Activated T-helper 9 cell treated with anti-CD3 and anti-CD28 coated beads, Interleukin-2, amount 50 U/mL, for 16 hours (primary cell): ENCODE measurements at regions not wholly inside any gene's neighbourhood (a gene's known extent, or its start where the extent isn't known, plus 50 kb on each side); places are given as distances from the start of the nearest gene placed in this dataset.

Experiments
- DNase-seq: peaks from one replicate; pipeline ENCODE4 v3.0.0-alpha.2; 2020; ENCODE audit warnings: low read depth

DNA sequence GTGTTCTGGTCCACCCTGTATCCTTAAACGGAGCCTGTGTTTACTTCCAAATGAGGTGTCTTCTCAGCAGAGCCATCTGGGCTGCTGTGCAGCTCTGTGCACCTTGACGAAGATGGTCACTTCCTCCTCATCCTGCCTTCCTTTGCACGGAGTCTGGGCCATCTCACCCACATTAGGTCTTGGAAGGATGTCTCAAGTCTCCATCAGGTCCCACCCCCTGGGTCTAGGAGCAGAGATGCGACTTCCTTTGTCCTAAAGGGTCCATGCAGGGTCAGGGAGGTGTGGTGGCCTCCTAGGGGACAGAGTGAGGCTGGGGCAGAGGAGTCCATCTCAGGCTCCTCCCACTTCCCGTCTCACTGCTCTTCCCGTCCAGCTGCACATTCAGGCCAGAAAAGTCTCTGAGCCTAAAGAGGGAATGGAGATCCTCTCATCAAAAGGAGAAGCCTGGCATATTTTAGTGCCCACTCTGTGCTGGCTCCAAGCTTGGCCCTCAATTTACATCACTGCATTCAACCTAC lies 209.2 kb downstream of the MATN1 start:
- no peak for DNase-seq

DNA sequence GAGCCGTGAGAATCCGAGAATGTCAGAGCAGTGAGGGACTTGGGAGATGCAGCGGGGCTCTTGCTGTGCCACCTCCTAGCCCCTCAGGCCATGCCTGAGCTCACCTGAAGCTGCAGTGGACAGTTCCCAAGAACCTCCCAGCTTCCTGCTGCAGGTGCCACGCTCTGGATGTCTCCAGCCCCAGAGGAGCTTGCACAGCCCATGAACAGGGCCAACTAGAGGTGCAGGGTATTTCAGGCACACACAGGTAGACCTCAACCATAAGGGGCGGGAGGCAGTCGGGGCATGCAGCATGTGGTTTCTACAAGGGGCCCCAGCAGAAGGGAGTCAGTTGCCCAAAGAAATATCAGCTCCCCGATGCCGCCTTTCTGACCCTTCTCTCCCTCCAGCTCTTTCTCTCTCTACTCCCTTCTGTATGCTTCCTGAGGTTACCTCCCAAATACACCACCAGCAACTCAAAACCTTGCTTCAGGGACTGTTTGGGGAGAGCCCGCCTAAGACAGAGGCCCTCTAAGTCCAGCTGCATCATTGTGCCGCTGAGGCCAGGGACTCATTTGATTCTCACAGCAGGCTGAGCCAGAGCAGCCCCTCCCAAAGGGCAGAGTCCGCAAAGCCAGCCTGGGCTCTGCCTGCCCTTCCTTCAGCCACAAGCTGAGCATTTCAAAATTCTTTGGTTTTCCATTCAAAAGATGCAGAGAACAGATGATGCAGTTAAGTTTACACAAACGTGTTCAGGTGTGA lies 209.8 kb downstream of the MATN1 start:
- DNase-seq, result no peak

DNA sequence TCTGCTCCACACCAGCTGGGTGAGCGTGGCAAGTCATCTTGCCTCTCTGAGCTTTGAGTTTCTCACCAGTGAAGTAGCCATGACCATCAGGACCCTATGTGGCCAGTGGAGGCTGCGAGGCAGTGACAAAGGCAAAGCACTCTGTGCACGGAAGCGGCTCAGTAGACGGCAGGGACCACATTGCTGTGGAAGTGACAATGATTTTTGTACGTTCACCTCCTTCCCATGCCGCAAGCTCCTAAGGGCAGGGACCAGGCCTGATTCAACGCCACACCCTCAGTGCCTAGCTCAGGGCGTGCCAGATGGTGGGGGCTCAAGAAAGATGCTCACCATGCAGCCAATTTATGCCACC lies 210.5 kb downstream of the MATN1 start:
- DNase-seq, result no peak

DNA sequence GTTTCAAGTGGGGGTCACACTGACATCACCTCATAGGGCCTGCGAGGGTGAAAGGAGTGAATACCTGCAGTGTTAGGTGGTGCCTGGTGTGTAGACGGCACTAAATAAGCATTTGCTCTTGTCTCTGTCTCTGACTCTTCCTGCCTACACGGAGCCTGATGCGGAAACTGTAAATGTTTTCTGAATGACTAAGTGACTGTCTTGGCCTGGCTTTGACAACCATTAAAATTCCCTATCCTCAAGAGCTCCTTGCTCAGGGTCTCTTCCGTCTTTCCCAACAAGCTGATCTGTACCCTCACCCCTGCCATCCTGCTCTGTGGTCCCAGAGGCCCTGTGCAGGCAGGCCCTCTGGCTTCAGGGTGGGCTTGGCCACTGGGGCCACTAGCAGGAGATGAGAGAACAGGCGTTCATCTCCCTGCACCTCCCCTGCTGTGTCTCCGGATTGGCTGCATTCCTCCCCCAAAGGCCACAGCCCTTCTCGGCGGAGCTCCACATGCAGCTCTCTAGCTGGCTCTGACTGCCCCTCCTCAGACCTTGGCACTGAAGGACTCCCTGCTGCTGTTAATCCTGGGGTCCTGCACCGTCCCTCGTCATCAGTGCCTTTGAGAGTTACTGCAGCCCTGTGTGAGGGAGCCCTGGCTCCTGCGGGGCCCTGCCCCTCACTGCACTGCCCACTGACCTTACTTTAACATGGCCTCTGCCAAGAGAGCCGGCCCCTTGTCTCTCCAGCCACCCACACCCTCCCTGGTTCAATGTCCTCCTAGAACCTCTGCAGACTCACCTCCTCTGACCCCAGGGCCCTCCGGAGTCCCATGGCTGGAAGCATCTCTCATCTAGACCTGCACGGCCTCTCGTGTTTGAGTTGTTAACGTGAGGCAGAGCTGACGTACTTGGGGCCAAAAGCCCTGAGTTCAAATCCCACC lies 211.1 kb downstream of the MATN1 start:
- no peak for DNase-seq

DNA sequence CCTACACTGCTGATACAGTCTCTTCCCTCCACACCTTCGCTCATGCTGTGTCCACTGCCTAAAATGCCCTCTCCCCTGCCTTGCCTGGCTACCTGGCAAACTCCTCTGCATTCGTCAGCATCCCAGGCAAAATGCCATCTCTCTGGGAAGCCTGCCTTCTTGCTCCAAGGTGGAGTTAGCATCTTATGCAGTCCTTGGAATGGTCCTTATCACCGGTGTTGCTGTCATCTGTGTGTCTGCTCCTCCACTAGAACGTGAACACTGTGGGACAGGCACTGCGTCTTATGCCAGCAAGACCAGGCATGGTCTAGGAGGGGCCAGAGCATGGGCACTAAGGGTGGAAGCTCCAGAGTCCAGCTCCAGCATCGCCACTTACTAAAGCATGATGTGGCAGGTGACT lies 211.8 kb downstream of the MATN1 start:
- DNase-seq, result no peak

DNA sequence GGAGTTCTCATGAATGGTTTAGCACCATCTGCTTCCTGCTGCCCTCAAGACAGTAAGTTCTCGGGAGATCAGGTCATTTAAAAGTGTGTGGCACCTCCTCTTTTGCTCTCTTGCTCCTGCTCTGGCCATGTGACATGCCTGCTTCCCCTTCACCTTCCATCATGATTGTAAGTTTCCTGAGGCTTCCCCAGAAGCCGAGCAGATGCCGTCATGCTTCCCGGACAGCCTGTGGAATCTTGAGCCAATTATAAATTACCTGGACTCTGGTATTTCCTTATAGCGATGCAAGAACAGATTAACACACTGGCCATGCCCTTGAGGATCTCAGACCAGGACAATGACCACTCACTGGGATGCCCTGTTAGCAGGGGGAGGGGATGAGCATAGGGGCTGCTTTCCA lies 212.3 kb downstream of the MATN1 start:
- DNase-seq, result no peak

DNA sequence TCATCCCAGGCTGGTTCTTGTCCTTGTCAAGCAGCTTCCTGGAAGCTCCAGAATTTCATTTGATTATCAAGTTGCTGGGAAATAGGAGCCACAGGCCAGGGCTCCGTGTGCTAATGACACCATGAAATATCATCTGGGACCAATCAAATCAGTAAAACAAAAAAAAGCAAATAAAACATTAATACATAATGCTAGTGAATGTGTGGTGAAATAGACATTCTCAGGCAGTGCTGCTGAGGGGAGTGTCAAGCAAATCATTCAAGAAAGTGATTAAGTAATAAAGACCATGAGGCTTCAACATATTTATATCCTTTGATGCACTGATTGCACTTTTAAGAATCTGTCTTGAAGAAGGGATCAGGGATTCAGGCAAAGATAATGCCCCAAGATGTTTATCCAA lies 213.7 kb downstream of the MATN1 start:
- DNase-seq, result no peak

DNA sequence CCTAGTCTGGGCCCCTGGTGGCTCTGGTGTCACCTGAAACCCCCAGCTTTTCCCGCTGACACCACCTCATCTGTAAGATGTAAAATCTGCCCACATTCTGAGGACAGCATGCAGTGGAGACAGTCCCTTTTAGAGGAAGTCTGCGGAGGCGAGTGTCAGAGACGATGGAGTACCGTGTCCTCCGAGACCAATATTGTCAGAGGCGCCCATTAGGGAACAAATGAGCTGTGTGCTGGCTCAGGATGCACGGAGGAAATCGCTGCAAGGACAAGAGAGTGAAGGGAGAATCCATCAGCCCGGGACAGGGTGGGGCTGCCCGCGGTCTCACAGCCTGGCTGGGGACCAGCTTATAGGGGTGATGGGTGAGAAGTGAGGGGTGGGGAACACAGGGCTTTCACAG lies 214.8 kb downstream of the MATN1 start:
- no peak for DNase-seq

DNA sequence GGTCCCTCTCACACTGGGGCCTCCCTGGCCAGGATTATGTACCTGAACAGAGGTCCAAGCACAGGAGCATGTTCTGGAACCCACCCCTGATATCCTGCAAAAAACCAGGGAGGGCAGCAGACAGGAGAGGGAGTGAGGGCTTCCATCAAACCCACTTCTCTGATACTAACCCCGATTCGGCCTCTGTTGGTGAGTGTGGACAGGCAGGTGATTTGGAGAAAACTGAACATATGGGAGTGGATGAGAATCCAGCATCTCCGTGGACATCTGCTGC lies 215.3 kb downstream of the MATN1 start:
- DNase-seq, result no peak

DNA sequence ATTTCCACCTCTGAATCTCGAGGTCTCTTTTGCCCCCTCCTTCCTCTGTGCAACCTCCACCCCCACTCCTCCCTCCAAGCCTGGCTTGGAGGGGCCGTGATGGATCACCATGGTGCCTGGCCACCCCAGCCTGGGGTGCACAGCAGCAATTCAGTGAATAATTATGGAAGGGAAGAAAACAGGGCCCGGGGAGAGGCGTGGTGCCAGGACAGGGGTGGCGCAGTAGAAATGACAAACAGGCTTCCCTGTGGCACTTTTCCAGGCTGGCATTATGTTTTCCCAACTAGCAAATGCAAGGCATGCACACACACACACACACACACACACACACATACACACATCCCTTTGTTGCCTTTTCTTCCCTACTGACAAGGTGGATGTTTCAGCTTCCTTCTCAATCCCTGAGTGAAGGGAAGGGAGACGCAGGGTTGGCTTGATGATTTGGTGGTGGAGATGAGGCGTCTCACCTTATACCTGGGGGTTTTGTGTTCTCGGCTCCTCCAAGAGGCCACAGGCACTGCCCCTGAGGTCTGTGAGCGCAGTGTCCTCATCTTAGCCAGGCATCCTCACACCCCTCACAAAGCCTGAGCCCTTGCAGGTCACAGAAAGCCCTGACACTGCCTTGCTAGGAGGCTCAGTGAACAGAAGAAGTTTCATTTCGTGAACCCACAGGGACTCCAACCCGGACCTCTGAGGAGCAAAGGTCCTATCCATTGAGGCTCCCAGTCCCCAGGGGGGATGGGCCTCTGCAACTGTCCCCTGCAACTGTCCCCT lies 215.8 kb downstream of the MATN1 start:
- DNase-seq, result no peak

DNA sequence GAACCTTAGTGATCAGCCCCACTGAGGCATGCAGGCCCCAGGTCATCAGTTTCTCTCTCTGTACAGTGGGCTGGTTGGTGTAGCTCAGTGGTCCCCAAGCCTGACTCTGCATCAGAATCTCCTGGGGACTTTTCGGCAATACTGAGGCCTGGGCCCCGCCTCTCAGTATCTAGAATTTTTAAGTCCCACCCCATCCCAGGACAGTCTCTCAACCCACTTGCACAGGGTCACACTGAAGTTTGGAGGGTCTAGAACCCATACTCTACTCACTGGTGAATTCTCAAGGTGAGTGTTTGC lies 216.4 kb downstream of the MATN1 start:
- DNase-seq, result no peak

DNA sequence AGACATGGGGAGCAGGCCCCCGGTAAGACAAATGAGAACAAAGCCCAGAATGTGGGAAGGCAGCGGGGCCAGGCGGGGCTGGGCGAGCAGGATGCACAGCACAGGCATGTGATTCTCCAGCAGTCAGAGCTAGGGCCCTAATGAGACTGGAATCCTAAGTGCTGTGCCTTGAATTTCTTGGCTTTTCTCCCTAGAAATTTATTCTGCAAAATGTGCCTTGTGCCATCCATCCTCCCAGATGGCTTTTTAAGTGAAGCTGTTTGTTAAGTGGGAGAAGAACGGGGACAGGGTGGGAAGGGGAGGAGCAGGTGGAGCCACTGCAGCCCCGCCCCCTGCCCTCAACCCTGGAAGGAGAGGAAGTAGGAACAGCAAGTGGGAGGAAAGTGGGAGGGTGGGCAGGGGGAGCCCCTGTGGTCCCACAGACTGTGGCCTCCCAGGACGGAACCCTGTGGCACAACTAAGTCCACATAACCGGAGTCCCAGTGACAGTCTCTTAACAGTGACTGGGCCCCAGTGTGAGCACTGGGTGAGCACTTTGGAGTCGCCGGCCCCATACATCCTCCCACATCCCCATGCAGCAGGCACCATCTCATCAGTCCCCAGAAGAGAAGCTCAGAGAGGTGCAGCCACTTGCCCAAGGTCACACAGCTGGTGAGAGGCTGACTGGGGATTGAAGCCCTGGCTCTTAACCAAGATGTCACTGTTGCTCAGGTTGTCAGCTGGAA lies 216.9 kb downstream of the MATN1 start:
- no peak for DNase-seq

DNA sequence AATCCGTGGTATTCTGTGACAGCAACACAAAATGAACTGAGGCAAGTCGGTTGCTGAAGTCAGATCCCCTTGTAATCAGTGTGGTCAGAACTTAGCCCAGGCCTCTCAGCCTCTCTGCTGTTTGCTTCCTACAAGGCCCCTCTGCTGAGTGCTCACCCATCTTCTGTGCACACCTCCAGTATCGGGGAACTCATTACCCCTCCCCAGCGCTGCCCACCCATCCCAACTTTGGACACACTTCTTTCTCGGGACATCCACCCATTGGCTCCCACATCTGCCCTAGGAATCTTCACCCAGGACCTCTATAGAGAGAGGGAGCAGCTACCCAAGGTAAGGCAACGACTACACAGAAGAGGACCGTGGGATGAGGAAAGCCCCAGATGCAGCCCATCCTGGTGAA lies 217.5 kb downstream of the MATN1 start:
- no peak for DNase-seq

DNA sequence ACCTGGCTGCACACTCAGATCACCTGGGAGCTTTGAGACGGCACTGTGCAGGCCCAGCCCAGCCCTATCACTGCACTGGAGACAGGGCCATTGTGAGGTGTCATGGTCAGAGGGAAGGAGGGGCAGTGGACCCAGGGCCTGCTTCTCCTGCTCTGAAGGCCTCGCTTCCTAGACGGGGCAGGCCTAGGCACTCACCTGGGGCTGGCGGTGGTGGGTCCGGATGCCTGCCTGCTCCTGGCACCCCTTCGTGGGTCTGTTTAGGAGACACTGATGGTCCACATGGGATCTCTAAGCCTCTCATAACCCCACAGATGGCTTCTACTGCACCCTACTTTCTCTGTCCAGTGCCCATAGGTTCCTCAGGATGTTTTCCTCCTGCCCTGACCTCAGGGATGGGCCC lies 230.9 kb downstream of the MATN1 start:
- no peak for DNase-seq

DNA sequence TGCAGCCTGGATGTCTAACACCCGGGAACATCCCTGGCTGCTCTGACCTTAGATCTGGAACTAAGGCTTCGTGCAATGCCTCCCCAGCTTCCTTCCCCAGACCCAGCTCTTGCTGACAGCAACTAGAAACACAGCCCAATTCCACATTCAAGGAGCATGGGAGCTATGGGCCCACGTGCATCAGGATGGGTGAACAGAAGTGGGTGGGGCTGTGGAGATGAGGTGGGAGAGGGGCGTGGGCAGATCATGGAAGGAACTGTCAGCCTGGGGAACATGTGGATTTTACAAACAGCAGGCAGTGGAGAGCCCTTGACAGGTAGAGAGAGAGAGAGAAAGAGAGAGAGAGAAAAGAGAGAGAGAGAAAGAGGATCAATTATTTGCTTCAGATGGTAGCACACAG lies 231.6 kb downstream of the MATN1 start:
- no peak for DNase-seq

DNA sequence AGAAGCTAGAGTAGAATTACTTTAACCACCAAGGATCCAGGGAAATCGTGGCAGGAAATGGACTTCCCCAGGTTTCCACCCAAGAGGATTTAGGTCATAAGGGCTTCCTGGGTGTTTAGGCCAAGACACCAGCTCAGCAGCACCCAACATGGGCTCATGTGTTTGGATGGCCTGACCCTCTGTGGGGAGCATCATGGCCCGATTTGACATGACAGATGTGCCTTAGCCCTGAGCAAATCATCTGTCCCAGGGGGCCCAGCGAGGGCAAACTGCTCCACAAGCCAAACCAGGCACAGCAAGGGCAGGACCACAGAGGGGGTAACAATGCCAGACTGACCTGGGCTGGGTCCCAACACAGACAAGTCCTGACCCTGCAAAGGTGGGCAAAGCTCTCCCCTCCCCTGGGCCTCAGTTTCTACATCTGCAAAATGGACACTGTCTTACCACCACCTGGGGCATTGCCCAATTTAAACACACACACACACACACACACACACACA lies 232.8 kb downstream of the MATN1 start:
- no peak for DNase-seq

DNA sequence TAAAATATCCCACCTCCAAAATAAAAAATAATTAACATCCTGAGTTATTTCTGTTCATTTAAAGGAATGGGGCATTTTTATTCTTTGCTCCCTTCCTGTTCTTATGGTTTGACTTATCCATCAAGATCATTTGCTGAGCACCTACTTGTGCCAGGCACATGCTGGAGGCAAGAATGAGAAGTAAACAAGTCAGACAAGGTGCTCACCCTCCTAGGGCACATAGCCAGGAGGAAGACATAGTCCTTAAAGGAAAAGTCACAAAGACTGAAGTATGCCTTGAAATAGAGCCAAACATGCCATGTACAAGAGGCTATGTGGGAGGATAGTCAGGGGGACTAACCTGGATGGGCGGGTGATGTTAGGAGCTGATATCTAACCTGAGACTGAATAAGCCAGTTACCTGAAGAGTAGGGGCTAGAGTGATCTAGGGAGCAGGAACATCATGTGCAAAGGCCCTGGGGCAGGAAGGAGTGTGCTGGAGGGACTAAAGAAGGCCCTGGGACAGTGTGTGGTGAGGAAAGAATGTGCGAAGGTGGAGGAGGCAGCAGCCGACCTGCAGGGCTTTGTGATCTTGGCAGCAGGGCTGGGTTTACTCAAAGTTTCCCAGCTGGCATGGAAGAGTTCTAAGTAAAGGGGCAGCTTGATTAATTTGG lies 233.5 kb downstream of the MATN1 start:
- no peak for DNase-seq

DNA sequence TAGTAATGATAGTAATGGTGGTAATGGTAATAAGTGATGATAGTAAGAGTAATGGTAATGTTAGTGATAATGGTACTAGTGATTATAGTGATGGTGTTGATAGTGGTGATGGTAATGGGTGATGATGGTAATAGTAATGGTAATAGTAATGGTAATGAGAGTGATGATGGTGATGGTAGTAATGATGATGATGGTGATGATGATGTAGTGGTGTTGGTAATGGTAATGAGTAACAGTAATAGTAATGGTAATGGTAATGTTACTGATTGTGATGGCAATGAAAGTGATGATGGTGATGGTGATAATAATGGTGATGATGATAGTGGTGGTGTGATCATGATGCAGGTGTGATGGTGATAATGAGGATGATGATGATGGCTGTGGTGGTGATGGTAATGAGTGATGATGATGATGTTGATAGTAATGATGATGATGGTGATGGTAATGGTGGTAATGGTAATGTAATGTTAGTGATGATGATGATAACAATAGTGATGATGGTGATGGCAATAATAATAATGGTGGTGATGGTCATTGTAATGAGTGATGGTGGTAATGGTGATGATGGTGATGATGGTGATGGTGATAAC lies 235.0 kb downstream of the MATN1 start:
- no peak for DNase-seq

DNA sequence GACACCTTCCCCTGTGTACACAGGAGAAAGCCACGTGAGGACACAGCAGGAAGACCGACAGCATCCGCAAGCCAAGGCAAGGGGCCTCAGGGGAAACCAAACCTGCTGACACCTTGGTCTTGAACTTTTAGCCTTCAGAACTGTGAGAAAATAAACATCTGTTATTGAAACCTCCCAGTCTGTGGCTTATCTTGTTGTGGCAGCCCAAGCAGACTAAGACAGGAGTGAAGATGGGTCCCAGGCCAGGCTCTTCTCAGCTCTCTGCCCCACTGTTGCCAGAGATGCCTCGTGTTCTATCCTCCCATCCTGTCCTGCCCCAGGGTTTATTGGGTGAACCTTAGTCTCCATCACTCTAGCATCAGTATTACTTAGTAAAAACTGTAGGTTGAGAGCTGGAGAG lies 236.3 kb downstream of the MATN1 start:
- no peak for DNase-seq

DNA sequence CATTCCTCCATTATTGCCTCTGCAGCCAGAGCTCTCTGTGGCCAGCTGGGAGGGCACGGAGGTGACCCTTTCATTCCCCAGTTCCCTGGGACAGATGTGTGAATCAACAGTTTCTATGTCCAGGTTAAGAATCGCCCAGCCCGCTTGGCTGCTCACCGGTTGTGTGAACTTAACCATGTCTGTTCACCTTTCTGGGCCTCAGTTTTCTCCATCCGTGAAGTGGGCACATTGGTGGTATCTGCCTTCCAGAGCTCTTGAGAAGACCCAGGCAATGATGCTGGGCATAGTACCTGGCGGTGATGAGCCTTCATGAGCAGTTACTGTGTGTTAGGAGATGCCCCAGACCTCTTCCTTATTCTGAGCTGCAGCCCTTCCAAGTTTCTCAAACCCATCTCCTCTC lies 238.3 kb downstream of the MATN1 start:
- no peak for DNase-seq

DNA sequence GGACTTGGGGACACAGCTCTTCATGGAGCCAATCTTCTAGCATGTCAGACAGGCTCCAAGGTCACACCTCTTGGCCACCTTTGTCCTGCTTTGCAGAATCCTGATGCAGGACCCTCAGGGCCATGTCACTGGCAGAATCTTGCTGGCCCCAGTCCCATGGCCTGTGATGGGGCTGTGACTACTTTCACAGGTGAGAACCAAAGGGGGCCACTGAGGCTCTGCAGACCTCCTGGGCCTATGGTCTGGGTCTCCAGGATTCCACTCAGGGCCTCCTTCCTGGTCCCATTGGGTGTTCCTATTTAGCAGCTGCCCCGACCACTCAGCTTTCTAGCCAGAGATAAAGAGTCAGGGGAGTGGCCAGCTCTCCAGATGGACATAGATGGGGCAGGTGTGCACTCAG lies 238.7 kb downstream of the MATN1 start:
- no peak for DNase-seq
